MM.1S (cell line): ENCODE measurements at regions not wholly inside any gene's neighbourhood (a gene's known extent, or its start where the extent isn't known, plus 50 kb on each side); places are given as distances from the start of the nearest gene placed in this dataset.

Experiments used
- DNase-seq: peaks from one replicate; pipeline ENCODE4 v3.0.0-alpha.2; 2015
- H2AFZ ChIP-seq: fragments of 300-600 bp; sonication (generic); 2 replicates; pipeline ENCODE4 v1.6.0; 2016; ENCODE audit warnings: antibody characterized with exemption, low read length
- H3F3A ChIP-seq: fragments of 300-600 bp; sonication (generic); 2 replicates; pipeline ENCODE4 v1.6.1; 2016; ENCODE audit warnings: mild to moderate bottlenecking, antibody characterized with exemption, low read length, moderate library complexity, mixed read lengths; ENCODE audit not compliant: insufficient read depth
- H3K27ac ChIP-seq: fragments of 300-600 bp; sonication (generic); 2 replicates; pipeline ENCODE4 v1.5.1; 2016; ENCODE audit warnings: mild to moderate bottlenecking, low read length
- H3K27me3 ChIP-seq: fragments of 300-600 bp; sonication (generic); replicated peaks from 2 replicates; pipeline ENCODE4 v1.6.0; 2016; ENCODE audit warnings: low read length; ENCODE audit not compliant: insufficient read depth
- H3K36me3 ChIP-seq: fragments of 300-600 bp; sonication (generic); replicated peaks from 2 replicates; pipeline ENCODE4 v1.6.1; 2016; ENCODE audit warnings: mild to moderate bottlenecking, low read length, mixed read lengths; ENCODE audit not compliant: insufficient read depth
- H3K4me1 ChIP-seq: fragments of 300-600 bp; sonication (generic); 2 replicates; pipeline ENCODE4 v1.6.1; 2016; ENCODE audit warnings: low read length, mixed read lengths
- H3K4me2 ChIP-seq: fragments of 300-600 bp; sonication (generic); 2 replicates; pipeline ENCODE4 v1.6.0; 2016; ENCODE audit warnings: low read depth, low read length
- H3K4me3 ChIP-seq: fragments of 300-600 bp; sonication (generic); 2 replicates; pipeline ENCODE4 v1.5.1; 2016; ENCODE audit warnings: low read length, mixed read lengths
- H3K79me2 ChIP-seq: fragments of 300-600 bp; sonication (generic); 2 replicates; pipeline ENCODE4 v1.6.1; 2016; ENCODE audit warnings: mixed run types, low read length, mixed read lengths
- H3K9ac ChIP-seq: fragments of 300-600 bp; sonication (generic); 2 replicates; pipeline ENCODE4 v1.6.1; 2016; ENCODE audit warnings: low read length, mixed read lengths
- H3K9me2 ChIP-seq: fragments of 300-600 bp; sonication (generic); replicated peaks from 2 replicates; pipeline ENCODE4 v1.6.1; 2016; ENCODE audit warnings: mild to moderate bottlenecking, low read length, mixed read lengths; ENCODE audit not compliant: insufficient read depth
- H3K9me3 ChIP-seq: fragments of 300-600 bp; sonication (generic); replicated peaks from 2 replicates; pipeline ENCODE4 v1.6.1; 2016; ENCODE audit warnings: mild to moderate bottlenecking, low read length, mixed read lengths; ENCODE audit not compliant: insufficient read depth
- H4K20me1 ChIP-seq: fragments of 300-600 bp; sonication (generic); 2 replicates; pipeline ENCODE4 v1.6.1; 2016; ENCODE audit warnings: mild to moderate bottlenecking, low read length, moderate library complexity, mixed read lengths; ENCODE audit not compliant: insufficient read depth
- EZH2 ChIP-seq: fragments of 300-600 bp; sonication (generic); optimal IDR thresholded peaks from 2 replicates; pipeline ENCODE3; 2017; ENCODE audit warnings: low read depth, mild to moderate bottlenecking, antibody characterized with exemption, low read length, mixed read lengths
- EZH2phosphoT487 ChIP-seq: fragments of 300-600 bp; sonication (generic); IDR thresholded peaks from 2 replicates; pipeline ENCODE4 v1.6.1; 2018; ENCODE audit warnings: antibody characterized with exemption, low read length
- TF ChIP-seq, protein P1 (sequence below): fragments of 300-600 bp; sonication (generic); IDR thresholded peaks from 2 replicates; pipeline ENCODE4 v1.5.1; 2016; ENCODE audit warnings: antibody characterized with exemption, low read length, mixed read lengths

DNA sequence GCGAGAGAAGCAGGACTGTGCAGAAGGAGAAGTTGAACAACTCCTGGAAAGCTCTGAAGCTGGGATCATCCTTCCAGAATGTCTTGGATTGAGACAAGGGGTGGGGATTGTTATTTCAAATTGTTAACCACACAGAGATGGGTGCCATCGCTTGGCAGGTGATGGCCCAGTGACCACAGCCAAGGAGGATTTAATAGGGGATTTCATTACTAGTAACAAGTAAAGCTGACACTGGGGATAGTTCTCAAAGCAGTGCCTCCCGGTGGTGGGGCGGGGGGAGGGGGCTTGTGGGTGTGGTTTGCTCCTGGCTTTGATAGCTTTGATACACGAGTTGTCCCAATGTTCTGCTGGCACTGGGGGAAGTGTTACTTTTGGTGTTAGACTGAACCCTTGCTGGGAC lies 59.2 kb downstream of the ZNF503 start:
- Histone ChIP-seq H3K4me1 (no peaks in the 10 kb centered on the region), H2AFZ (no peak overlapping the region), H3K4me2 (no peak overlapping the region), H3K36me3 (no peaks in the 10 kb centered on the region), H3K9ac (no peak overlapping the region), H4K20me1 (no peaks in the 10 kb centered on the region), H3K9me3 (no peaks in the 10 kb centered on the region), H3K27ac (no peak overlapping the region), H3K79me2 (no peaks in the 10 kb centered on the region), H3K9me2 (no peaks in the 10 kb centered on the region), H3K27me3 (no peaks in the 10 kb centered on the region), H3K4me3 (no peak overlapping the region), H3F3A (no peaks in the 10 kb centered on the region)
- no peak for DNase-seq
- TF ChIP-seq, protein P1, sequence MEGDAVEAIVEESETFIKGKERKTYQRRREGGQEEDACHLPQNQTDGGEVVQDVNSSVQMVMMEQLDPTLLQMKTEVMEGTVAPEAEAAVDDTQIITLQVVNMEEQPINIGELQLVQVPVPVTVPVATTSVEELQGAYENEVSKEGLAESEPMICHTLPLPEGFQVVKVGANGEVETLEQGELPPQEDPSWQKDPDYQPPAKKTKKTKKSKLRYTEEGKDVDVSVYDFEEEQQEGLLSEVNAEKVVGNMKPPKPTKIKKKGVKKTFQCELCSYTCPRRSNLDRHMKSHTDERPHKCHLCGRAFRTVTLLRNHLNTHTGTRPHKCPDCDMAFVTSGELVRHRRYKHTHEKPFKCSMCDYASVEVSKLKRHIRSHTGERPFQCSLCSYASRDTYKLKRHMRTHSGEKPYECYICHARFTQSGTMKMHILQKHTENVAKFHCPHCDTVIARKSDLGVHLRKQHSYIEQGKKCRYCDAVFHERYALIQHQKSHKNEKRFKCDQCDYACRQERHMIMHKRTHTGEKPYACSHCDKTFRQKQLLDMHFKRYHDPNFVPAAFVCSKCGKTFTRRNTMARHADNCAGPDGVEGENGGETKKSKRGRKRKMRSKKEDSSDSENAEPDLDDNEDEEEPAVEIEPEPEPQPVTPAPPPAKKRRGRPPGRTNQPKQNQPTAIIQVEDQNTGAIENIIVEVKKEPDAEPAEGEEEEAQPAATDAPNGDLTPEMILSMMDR, result no peak
- TF ChIP-seq EZH2 (no peak), EZH2phosphoT487 (no peak)

DNA sequence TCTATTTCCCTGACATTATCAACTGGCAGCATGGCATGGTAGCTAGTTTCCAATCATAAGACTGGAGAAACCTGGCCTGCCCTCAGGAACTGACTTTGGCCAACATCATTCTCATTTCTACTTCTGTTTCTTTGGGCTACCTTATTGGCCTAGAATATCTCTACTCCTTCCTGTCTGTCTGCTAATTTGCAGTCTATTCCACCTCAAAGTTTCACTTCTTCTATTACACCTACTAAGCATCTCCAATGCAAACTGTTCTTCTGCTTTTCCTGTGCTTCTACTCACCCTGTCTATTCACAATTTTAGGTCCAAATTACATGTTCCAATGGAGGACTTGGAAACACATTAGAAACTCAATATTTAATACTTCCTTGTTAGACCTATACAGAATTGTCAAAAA lies 65.6 kb downstream of the ZNF503 start:
- DNase-seq, result peak; percentile 28
- Histone ChIP-seq H3K9ac (no peak overlapping the region), H4K20me1 (no peaks in the 10 kb centered on the region), H3K4me2 (no peak overlapping the region), H3K36me3 (no peaks in the 10 kb centered on the region), H3K27ac (peak overlapping the region; percentile 20; the same call in 1 of the 2 replicates), H3K4me1 (peaks cover 9% of the 10 kb centered on the region), H3K9me2 (no peaks in the 10 kb centered on the region), H3K79me2 (no peaks in the 10 kb centered on the region), H3K27me3 (no peaks in the 10 kb centered on the region), H3F3A (no peaks in the 10 kb centered on the region), H3K9me3 (no peaks in the 10 kb centered on the region), H2AFZ (no peak overlapping the region), H3K4me3 (no peak overlapping the region)
- TF ChIP-seq EZH2phosphoT487 (no peak), EZH2 (no peak)
- TF ChIP-seq, protein P1, result no peak

DNA sequence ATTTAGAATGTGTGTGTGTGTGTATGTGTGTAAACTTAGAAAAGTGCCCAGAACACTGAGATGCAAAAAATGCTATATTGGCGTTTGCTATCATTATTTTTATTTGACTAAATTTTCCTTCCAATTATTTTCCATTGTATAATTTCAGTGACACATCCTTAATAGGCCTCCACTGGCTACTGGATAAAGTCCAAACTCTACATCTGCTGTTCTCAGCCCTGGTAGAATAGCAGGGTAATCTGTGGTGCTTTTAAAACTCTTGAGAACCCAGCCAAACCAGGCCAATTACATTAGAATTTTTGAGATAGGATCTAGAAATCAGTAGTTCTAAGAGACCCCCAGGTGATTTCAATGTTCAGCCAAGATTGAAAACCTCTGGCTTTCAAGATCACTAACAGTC lies 66.4 kb downstream of the ZNF503 start:
- TF ChIP-seq, protein P1, result no peak
- TF ChIP-seq EZH2phosphoT487, result no peak
- TF ChIP-seq EZH2, result no peak
- Histone ChIP-seq H4K20me1 (no peaks in the 10 kb centered on the region), H3K4me3 (no peak overlapping the region), H3K36me3 (no peaks in the 10 kb centered on the region), H3K9me3 (no peaks in the 10 kb centered on the region), H2AFZ (no peak overlapping the region), H3K4me1 (peaks cover 9% of the 10 kb centered on the region), H3K27me3 (no peaks in the 10 kb centered on the region), H3K27ac (no peak overlapping the region), H3F3A (no peaks in the 10 kb centered on the region), H3K9ac (no peak overlapping the region), H3K4me2 (no peak overlapping the region), H3K79me2 (no peaks in the 10 kb centered on the region), H3K9me2 (no peaks in the 10 kb centered on the region)
- DNase-seq, result no peak
